NCI-H1105 (cell line): ENCODE measurements at regions not wholly inside any gene's neighbourhood (a gene's known extent, or its start where the extent isn't known, plus 50 kb on each side); places are given as distances from the start of the nearest gene placed in this dataset.

ENCODE experiments used
- DNase-seq: peaks from one replicate; lab custom pipeline; 2025; lab: John Stamatoyannopoulos, UW

DNA sequence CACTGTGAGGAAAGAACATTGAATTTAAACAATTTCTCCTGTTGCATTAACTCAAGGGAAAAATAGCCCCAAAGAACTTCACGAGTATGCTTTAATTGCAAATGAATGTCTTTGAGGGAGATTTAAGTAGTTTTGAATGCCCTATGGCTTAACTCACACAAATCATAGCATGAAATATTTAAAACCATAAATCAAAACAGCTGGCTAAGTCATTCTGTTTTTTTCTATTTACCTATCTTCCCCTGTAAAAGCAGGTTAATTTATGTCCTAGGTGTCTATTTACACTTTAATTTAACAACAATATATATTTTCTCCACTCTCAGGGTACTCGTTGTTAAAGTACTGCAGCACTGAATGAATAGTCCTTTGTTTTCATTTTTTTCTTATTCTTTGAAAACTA is 118.8 kb upstream of the PIEZO2 start:
- no peak for DNase-seq

- no peak for DNase-seq
Observed at GRCh38 chr18:11266781-11267480, 117.6 kb upstream of the PIEZO2 start.

DNA sequence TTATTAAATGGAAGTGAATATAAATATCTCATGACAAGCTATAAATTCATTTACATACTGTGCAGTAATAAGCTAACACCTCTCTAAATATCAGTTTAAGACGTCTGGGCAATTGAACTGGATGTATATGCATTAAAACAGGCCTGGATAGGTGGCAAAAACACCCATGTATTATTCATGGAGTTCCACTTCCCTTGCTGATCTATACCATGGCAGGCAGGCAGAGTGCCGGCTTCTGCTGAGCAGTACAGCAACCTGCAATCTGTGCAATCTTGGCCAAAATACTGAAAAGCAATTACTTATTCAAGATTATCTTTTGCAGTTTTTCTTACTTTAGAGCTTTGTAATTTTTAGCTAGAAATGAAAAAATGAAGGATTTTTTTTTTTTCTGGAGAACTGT is 112.1 kb upstream of the PIEZO2 start:
- DNase-seq: no peak

GRCh38 chr18:11260961-11261461 is 111.6 kb upstream of the PIEZO2 start:
- no peak for DNase-seq

DNA sequence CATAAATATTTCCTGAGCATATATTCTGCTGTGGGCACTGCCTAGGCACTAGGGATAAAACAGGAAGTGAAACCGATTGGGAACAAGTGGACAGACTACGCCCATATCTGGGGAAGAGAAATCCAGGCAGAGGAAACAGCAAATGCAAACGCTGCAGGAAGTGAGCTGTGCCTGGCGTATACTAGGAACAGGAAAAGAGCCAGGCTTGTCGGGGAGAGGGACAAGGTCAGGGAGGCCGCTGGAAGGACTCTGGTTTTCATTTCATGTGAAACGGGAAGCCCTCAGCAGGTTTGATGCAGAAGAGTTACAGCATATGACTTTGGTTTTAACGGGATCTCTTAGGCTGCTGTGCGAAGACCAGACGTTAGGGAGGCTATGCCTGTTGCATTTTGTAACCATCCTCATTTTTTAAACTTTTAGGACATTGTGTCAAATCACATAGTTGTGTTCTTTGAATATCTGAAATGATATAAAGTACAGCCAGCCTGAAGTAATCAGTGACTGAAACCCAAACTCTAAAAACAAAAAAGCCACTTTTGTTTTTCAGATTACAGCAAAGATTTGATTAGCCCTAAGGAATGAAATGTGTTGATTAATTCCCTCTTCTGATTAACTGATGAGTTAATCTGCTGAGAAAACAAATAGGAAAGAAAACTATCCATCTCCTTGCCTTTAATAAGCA is 110.2 kb upstream of the PIEZO2 start:
- no peak for DNase-seq

GRCh38 chr18:11258039-11258610 is 108.8 kb upstream of the PIEZO2 start:
- DNase-seq: no peak

DNA sequence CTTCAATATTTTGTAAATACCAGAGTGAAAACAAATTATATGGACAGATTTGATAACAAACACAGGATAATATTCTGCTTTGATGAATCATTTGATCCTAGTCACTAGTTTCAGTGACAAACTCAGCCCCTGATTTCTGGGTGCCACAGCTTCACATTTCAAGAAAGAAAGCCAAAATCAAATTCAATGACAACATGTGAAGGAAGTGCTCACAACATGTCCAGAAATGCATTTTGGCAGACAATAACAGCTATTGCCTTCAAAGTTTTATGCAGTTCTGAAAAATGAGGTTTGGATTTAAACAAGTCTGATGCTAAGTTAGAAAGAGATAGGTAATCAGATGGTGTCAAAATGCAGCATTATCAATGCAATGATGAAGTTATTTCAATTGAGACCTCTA is 106.9 kb upstream of the PIEZO2 start:
- no peak for DNase-seq

- no peak for DNase-seq
Observed at GRCh38 chr18:11251891-11252270, 102.5 kb upstream of the PIEZO2 start.

GRCh38 chr18:11251229-11251890 is 102.0 kb upstream of the PIEZO2 start:
- DNase-seq: no peak

GRCh38 chr18:11249391-11249790 is 100.0 kb upstream of the PIEZO2 start:
- no peak for DNase-seq

DNA sequence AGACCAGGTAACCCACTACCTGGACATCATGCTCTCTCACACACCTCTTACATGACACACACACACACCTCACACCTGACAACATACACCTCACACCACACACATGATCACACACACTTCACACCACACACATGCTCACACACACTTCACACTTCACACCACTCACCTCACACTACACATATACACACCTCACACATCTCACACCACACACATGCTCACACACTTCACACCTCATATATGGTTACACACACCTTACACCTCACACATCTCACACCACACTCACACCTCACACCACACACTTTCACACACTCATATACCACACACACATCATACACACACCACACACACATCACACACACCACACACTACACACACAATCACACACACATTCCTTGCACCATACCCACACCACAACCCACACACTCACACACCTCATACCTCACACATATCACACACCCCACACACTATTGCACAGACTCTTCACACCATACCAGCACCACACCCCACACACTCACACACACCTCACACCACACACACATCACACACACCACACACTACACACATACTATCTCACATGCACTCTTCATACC is 98.1 kb upstream of the PIEZO2 start:
- DNase-seq: no peak

DNA sequence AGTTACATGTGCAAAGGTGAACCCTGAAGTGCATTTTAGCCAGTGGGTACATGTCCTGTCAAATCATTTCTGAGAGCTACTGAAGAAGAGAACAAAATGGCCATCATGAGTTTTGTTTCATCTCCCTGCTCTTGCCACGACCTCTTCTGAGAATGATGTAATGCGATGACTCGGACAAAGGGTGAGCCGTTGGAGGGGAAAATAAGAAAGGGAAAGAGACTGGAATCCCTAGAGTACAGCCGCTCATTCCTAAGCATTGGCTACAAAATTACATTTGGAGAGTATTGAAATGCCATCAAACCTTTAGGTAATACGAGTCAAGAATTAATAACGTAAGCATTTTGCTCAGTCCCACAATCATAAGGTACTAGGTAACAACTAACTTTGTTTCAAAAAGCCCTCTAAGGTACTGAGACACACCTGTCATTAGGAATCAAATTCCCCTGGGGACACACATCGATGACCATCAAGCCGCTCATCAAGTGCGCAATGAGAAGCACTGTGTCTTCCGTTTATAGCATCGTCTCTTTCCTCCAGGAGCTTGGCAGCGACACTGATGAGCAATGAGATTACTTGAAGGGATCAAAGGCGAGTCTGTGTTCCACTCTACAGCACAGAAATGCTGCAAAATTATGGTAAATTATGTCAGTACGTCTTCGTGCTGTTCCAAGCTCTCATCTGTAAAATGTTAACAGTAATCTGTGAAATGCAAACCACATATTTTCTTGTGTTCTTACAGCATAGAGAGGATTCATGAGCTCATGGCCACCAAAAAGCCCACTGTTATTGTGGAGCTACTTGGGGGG is 97.3 kb upstream of the PIEZO2 start:
- no peak for DNase-seq

DNA sequence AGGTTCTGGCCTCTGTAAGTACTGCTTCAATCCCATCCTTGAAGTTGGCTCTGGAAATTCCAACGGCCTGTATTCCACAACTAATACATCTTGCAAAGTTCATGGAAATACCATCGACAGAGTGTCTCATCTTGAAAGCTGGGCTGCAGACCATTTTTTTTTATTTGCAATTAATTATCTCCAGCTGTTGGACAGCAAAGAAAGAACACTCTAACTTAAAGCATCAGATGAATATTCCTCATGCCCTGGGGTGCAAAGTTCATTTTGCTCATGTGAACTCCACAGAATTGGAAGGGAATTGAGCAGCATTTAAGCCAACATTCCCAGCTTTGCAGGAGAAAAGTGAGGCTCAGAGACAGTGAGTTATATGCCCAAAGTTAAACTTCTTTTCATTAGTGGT is 96.5 kb upstream of the PIEZO2 start:
- no peak for DNase-seq

DNA sequence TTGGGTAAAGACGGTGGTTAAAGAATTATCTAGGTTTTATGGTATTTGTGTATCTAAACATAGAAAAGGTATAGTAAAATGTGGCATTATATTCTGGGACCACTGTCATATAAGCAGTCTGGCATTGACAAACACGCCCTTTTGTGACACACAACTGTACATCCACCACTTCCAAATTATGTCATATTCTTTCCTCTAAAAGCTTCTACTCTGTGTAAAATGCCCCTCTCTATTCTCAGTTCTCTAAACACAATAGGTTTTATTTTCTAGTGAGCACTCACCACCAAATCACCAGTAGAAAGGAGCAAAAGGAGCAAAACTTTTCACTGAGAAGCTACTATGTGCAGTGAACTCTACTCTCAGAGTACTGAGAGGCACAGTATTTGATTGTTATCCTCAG is 88.1 kb upstream of the PIEZO2 start:
- no peak for DNase-seq

DNA sequence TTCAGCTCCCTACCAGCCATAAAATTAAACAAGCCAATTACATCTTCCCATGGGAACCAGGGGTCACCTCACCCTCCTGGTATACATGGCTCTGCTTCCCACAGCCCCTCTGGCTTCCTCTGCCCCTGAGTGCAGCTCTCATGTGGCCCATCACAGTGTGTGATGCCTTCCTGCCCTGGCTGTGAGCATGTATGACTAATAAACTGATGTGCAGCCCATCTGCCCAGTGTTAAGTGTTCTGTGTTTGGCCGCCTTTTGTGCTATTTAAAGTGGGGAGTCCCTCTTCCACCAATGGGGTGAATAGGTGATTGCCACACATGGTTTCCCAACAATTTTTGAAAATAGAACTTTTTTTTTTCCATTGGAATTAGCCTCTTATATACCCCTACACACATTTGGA is 87.7 kb upstream of the PIEZO2 start:
- DNase-seq: no peak

DNA sequence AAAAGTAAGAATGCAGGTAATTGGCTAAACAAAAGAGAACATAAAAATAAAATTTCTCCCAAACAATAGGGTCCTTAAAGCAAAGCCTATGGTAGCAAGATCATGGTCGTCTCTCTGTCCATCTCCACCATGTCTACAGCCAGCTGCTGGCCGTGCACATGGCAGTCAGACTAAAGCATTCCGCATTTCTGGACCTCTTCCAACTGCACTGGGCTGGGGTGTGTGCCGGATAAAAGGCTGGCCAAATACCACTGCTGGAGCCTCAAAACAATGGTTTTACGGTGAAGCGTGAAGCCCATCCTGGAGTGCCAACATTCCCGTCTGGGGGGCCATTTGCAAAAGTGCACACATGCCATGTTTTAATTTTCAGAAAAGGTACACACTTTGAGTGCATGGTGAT is 74.8 kb upstream of the PIEZO2 start:
- DNase-seq: no peak

DNA sequence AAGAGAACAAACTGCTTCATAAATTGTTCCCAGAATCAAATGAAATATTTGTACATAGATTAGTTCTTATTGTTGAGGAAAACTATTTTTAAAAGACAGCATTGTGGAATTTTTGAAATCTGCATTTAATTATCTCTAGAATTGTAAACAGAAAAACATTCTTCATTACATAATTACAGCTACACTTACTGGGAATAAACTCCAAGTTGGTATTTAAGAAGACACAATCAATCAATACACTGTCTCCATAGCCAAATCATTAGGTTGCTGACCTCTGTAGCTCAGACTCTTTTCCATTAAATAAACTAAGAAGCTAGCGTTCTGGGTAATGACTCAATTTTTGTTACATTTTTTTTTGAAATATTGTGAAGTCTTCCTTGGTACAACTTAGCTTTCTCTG is 70.2 kb upstream of the PIEZO2 start:
- DNase-seq: no peak

DNA sequence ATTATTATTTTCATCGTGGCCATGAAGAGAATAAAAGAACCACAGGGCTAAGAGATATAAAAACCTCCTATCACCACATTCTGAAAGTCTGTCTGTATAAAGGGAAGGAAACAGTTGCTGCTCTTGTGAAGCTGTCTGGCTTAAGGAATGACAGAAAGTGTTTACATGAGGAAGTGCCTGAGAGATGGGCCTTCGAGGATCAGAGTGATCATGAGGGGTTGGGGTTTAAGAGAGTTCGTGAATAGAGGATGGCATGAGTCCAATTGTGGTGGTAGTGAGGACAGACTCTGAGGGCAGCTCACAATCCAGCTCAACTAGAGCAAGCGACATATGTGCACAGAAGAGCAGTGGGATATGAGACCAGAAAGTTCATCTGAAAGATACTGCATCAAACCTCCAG is 65.8 kb upstream of the PIEZO2 start:
- no peak for DNase-seq

DNA sequence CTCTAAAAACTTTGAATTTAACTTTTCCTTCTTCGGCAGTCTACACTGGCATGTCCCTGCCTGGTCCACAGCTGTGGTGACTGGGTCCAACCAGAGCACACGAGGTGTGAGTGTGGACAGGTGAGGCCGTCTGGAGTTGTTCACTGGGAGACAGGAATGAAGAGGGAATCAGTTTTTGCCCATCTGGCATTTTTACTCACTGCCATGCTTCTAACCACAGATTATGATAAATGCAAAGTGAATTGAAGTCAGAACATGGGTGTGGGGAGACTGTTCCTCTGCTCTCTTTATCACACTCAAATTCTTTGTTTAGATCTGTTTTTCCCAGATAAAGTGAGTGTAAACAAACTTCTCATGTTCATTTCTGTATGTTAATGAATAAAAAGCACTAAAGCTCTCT is 54.7 kb upstream of the PIEZO2 start:
- DNase-seq: no peak

GRCh38 chr18:11199477-11199876 is 50.1 kb upstream of the PIEZO2 start:
- DNase-seq: no peak
